ENCODE measurements at regions not wholly inside any gene's neighbourhood (a gene's known extent, or its start where the extent isn't known, plus 50 kb on each side); places are given as distances from the start of the nearest gene placed in this dataset.

GRCh38 chr11:95499516-95500135, 268.6 kb upstream of the SESN3 start:
- FAIRE-seq (no peak), DNase-seq (no peak)
- intact Hi-C loops (cut with DNase I) = no loop called here
- H3K27me3 ChIP-seq (ENCODE audit: control insufficient read depth, insufficient read depth, low read length) = no peaks in the 10 kb centered on the region
- no peak for TF ChIP-seq CTCF (IDR thresholded peaks at IDR 0.05; ENCODE audit: borderline replicate concordance, extremely low read depth, insufficient read depth)
- H3K36me3 ChIP-seq (ENCODE audit: control insufficient read depth in 2 of 3, insufficient read depth in 3 of 3, low read length in 3 of 3) = no peaks in the 10 kb centered on the region
- no peaks in the 10 kb centered on the region for H3K9me3 ChIP-seq (ENCODE audit: control insufficient read depth in 2 of 3, insufficient read depth in 1 of 3, low read length in 3 of 3)
- no peak overlapping the region for H3K27ac ChIP-seq (ENCODE audit: low read depth in 2 of 2, low read length in 2 of 2)
- no peaks in the 10 kb centered on the region for H3K4me1 ChIP-seq (ENCODE audit: control insufficient read depth in 2 of 3, insufficient read depth in 2 of 3, low read depth in 1 of 3, low read length in 3 of 3)
- no peak overlapping the region for H3K4me3 ChIP-seq (ENCODE audit: low read length in 3 of 3)
- H3K9ac ChIP-seq (ENCODE audit: low read length in 3 of 3) = no peak overlapping the region

DNA sequence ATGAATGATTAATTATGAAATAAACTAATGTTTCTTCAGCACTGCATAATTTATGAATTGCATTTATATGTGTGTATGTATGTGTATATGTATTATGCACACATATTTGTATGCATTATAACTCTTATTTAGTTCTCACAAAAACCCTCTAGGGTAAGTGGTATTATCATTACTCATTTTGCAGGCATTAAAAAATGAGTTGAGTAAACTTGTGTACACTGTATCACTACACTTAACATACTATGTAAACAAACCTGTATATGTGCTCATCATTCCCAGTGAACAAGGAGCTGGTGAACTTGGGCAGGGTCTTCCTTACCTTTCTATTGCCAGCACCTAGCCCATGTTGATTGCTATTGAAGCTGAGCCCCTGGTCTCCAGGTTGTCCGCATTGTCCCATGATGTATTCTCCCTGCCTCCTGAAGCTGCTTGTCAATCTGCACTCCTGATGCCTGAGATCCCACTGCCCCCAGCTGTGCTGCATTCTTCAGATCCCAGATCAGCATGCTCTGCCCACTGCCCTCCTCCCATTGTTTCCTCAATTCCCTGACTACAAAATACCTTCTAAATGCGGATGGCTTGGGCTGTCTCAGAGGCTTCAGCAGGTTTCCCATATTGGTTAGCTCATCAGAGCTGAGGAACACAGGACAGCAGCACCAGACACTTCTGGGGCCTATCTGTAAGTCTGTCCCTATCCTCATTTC, 267.9 kb upstream of the SESN3 start:
- no peak overlapping the region for H3K4me3 ChIP-seq (ENCODE audit: low read length in 3 of 3)
- intact Hi-C loops (cut with DNase I) = no loop called here
- no peak for DNase-seq
- H3K27ac ChIP-seq (ENCODE audit: low read depth in 2 of 2, low read length in 2 of 2) = no peak overlapping the region
- H3K4me1 ChIP-seq (ENCODE audit: control insufficient read depth in 2 of 3, insufficient read depth in 2 of 3, low read depth in 1 of 3, low read length in 3 of 3) = no peaks in the 10 kb centered on the region
- H3K36me3 ChIP-seq (ENCODE audit: control insufficient read depth in 2 of 3, insufficient read depth in 3 of 3, low read length in 3 of 3) = no peaks in the 10 kb centered on the region
- FAIRE-seq = no peak
- TF ChIP-seq CTCF (IDR thresholded peaks at IDR 0.05; ENCODE audit: borderline replicate concordance, extremely low read depth, insufficient read depth) = no peak
- no peak overlapping the region for H3K9ac ChIP-seq (ENCODE audit: low read length in 3 of 3)
- H3K27me3 ChIP-seq (ENCODE audit: control insufficient read depth, insufficient read depth, low read length) = no peaks in the 10 kb centered on the region
- no peaks in the 10 kb centered on the region for H3K9me3 ChIP-seq (ENCODE audit: control insufficient read depth in 2 of 3, insufficient read depth in 1 of 3, low read length in 3 of 3)

DNA sequence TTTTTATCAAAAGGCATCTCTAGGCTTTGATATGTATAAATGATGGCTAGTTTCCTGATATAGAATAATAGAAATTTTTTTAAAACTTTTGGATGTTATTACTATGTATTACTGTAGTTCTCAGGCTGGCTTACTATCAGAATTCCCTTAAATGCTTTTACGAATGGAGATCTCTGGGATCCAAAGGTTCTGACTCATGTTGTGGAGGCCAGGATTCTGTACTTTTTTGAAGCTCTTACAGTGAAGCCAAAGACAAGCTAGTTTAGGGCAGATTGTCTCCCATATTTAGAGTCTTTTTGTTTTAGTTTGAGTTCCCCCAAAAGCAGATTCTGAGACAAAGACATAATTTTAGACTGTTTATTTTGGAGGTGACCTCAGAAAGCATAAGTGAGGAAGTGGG, 265.9 kb upstream of the SESN3 start:
- Histone ChIP-seq H3K27me3 (ENCODE audit: control insufficient read depth, insufficient read depth, low read length) (no peaks in the 10 kb centered on the region), H3K9ac (ENCODE audit: low read length in 3 of 3) (no peak overlapping the region), H3K4me1 (ENCODE audit: control insufficient read depth in 2 of 3, insufficient read depth in 2 of 3, low read depth in 1 of 3, low read length in 3 of 3) (no peaks in the 10 kb centered on the region), H3K9me3 (ENCODE audit: control insufficient read depth in 2 of 3, insufficient read depth in 1 of 3, low read length in 3 of 3) (no peaks in the 10 kb centered on the region), H3K4me3 (ENCODE audit: low read length in 3 of 3) (no peak overlapping the region), H3K27ac (ENCODE audit: low read depth in 2 of 2, low read length in 2 of 2) (no peak overlapping the region), H3K36me3 (ENCODE audit: control insufficient read depth in 2 of 3, insufficient read depth in 3 of 3, low read length in 3 of 3) (no peaks in the 10 kb centered on the region)
- TF ChIP-seq CTCF (IDR thresholded peaks at IDR 0.05; ENCODE audit: borderline replicate concordance, extremely low read depth, insufficient read depth) = no peak
- DNase-seq (no peak), FAIRE-seq (no peak)
- intact Hi-C loops (cut with DNase I) = no loop called here
